PC-3 (cell line): ENCODE measurements at regions not wholly inside any gene's neighbourhood (a gene's known extent, or its start where the extent isn't known, plus 50 kb on each side); places are given as distances from the start of the nearest gene placed in this dataset.

Source experiments
- ATAC-seq: fragments of 200-7000 bp; cut with Tn5 transposase; 2 replicates; pipeline ENCODE4 v1.9.1; 2020; ENCODE audit warnings: mild to moderate bottlenecking, moderate library complexity
- BruUV-seq: library from RNA; stranded (reverse); fragments of 400-500 nt; replicated peaks from 2 replicates; lab custom pipeline; 2021; lab: Mats Ljungman, UMichigan
- CTCF ChIA-PET: fragments of 300-600 bp; sonication (Branson Sonifier 250); formaldehyde crosslinking; loops from one replicate; lab custom pipeline; 2022; ENCODE audit warnings: antibody characterized with exemption; lab: Charles Lee
- POLR2A ChIA-PET: fragments of 300-600 bp; sonication (Branson Sonifier 250); formaldehyde crosslinking; loops from one replicate; lab custom pipeline; 2022; ENCODE audit warnings: antibody characterized with exemption; ENCODE audit not compliant: unreplicated experiment; lab: Charles Lee
- DNase-seq: peaks from one replicate; pipeline ENCODE4 v3.0.0-alpha.2; 2015
- H2AFZ ChIP-seq: fragments of 300-600 bp; sonication (generic); 2 replicates; pipeline ENCODE4 v1.6.0; 2016; ENCODE audit warnings: antibody characterized with exemption, low read length
- H3F3A ChIP-seq: fragments of 300-600 bp; sonication (generic); one replicate; pipeline ENCODE4 v1.6.0; 2017; ENCODE audit warnings: antibody characterized with exemption, low read length, control low read depth, mild to moderate bottlenecking; ENCODE audit not compliant: unreplicated experiment
- H3K27ac ChIP-seq: fragments of 300-600 bp; sonication (generic); 2 replicates; pipeline ENCODE4 v1.5.1; 2016; ENCODE audit warnings: mild to moderate bottlenecking, low read length
- H3K27me3 ChIP-seq: fragments of 300-600 bp; sonication (generic); 2 replicates; pipeline ENCODE4 v1.6.1; 2016; ENCODE audit warnings: low read length, mixed read lengths
- H3K36me3 ChIP-seq: fragments of 300-600 bp; sonication (generic); 2 replicates; pipeline ENCODE4 v1.6.1; 2016; ENCODE audit warnings: low read depth, mixed run types, low read length, mixed read lengths
- H3K4me1 ChIP-seq: fragments of 300-600 bp; sonication (generic); 2 replicates; pipeline ENCODE4 v1.5.1; 2016; ENCODE audit warnings: low read length; ENCODE audit not compliant: insufficient read depth
- H3K4me2 ChIP-seq: fragments of 300-600 bp; sonication (generic); 2 replicates; pipeline ENCODE4 v1.6.0; 2016; ENCODE audit warnings: low read length
- H3K4me3 ChIP-seq: fragments of 300-600 bp; sonication (generic); 2 replicates; pipeline ENCODE4 v1.5.1; 2016; ENCODE audit warnings: mild to moderate bottlenecking, low read length, mixed read lengths
- H3K79me2 ChIP-seq: fragments of 300-600 bp; sonication (generic); 2 replicates; pipeline ENCODE4 v1.6.1; 2017; ENCODE audit warnings: low read length, mixed read lengths
- H3K9ac ChIP-seq: fragments of 300-600 bp; sonication (generic); 2 replicates; pipeline ENCODE4 v1.6.0; 2016; ENCODE audit warnings: mild to moderate bottlenecking, low read length
- H3K9me2 ChIP-seq: fragments of 300-600 bp; sonication (generic); replicated peaks from 2 replicates; pipeline ENCODE4 v1.6.1; 2016; ENCODE audit warnings: mixed run types, low read length, mixed read lengths
- H3K9me3 ChIP-seq: fragments of 300-600 bp; sonication (generic); 2 replicates; pipeline ENCODE4 v1.6.1; 2016; ENCODE audit warnings: low read length, mixed read lengths
- H4K20me1 ChIP-seq: fragments of 300-600 bp; sonication (generic); 2 replicates; pipeline ENCODE4 v1.6.1; 2016; ENCODE audit warnings: low read length, mixed read lengths
- CTCF ChIP-seq: fragments of 300-600 bp; sonication (generic); conservative IDR thresholded peaks from 2 replicates; pipeline ENCODE4 v1.5.1; 2017; ENCODE audit warnings: antibody characterized with exemption, low read depth, mild to moderate bottlenecking, low read length
- EZH2 ChIP-seq: fragments of 300-600 bp; sonication (generic); IDR thresholded peaks from one replicate; pipeline ENCODE4 v1.6.1; 2017; ENCODE audit warnings: antibody characterized with exemption, mild to moderate bottlenecking, low read length; ENCODE audit not compliant: unreplicated experiment
- EZH2phosphoT487 ChIP-seq: fragments of 300-600 bp; sonication (generic); IDR thresholded peaks from 2 replicates; pipeline ENCODE4 v1.6.1; 2018; ENCODE audit warnings: mild to moderate bottlenecking, antibody characterized with exemption, low read length, borderline replicate concordance
- intact Hi-C: fragments of 100-400 bp; cut with micrococcal nuclease; formaldehyde crosslinking; loops from 2 replicates; pipeline ENCODE4 v1.9.0; 2023

GRCh38 chr1:168416220-168416619 lies 127.6 kb downstream of the XCL2 start:
- H3K9me2 ChIP-seq: no peaks in the 10 kb centered on the region
- no peaks in the 10 kb centered on the region for H3K79me2 ChIP-seq
- DNase-seq (no peak), ATAC-seq (no peak)
- no peaks in the 10 kb centered on the region for H3K36me3 ChIP-seq
- 0 out of 2 replicates have a peak, but pooled peaks cover 4% of the 10 kb centered on the region for H3K27me3 ChIP-seq
- H3K9me3 ChIP-seq: no peaks in the 10 kb centered on the region
- no peak overlapping the region for H3K9ac ChIP-seq
- H3F3A ChIP-seq: no peaks in the 10 kb centered on the region
- TF ChIP-seq CTCF: no peak
- no peaks in the 10 kb centered on the region for H3K4me1 ChIP-seq
- no peak overlapping the region for H2AFZ ChIP-seq
- ChIA-PET POLR2A (no interaction called here), CTCF (no interaction called here)
- no peaks in the 10 kb centered on the region for H4K20me1 ChIP-seq
- intact Hi-C loops: no loop called here
- H3K27ac ChIP-seq: no peak overlapping the region
- H3K4me3 ChIP-seq: no peak overlapping the region
- BruUV-seq: no TSS peak
- H3K4me2 ChIP-seq: no peak overlapping the region

- DNase-seq (no peak), ATAC-seq (no peak)
- H3K27me3 ChIP-seq: 0 out of 2 replicates have a peak, but pooled peaks cover 4% of the 10 kb centered on the region
- no peak overlapping the region for H3K4me2 ChIP-seq
- no peaks in the 10 kb centered on the region for H3K36me3 ChIP-seq
- no peak overlapping the region for H2AFZ ChIP-seq
- H3K27ac ChIP-seq: no peak overlapping the region
- H4K20me1 ChIP-seq: no peaks in the 10 kb centered on the region
- intact Hi-C loops: no loop called here
- H3K4me1 ChIP-seq: no peaks in the 10 kb centered on the region
- TF ChIP-seq CTCF: no peak
- TF ChIP-seq EZH2phosphoT487: no peak
- TF ChIP-seq EZH2: no peak
- H3F3A ChIP-seq: no peaks in the 10 kb centered on the region
- no peaks in the 10 kb centered on the region for H3K9me2 ChIP-seq
- no peak overlapping the region for H3K4me3 ChIP-seq
- BruUV-seq: no TSS peak
- H3K79me2 ChIP-seq: no peaks in the 10 kb centered on the region
- ChIA-PET POLR2A (no interaction called here), CTCF (no interaction called here)
- no peaks in the 10 kb centered on the region for H3K9me3 ChIP-seq
- no peak overlapping the region for H3K9ac ChIP-seq
Measured at GRCh38 chr1:168414914-168415313, 128.9 kb downstream of the XCL2 start.

GRCh38 chr1:168410464-168410863 lies 129.8 kb downstream of the TBX19 start:
- POLR2A ChIA-PET: no interaction called here
- BruUV-seq: no TSS peak
- no peak overlapping the region for H3K4me3 ChIP-seq
- no peaks in the 10 kb centered on the region for H3K27me3 ChIP-seq
- H3K9me3 ChIP-seq: no peaks in the 10 kb centered on the region
- no peaks in the 10 kb centered on the region for H4K20me1 ChIP-seq
- H3K4me2 ChIP-seq: no peak overlapping the region
- CTCF ChIA-PET: no interaction called here
- no peaks in the 10 kb centered on the region for H3K9me2 ChIP-seq
- no peak overlapping the region for H3K27ac ChIP-seq
- TF ChIP-seq EZH2 (no peak), CTCF (no peak), EZH2phosphoT487 (no peak)
- no peaks in the 10 kb centered on the region for H3F3A ChIP-seq
- H3K9ac ChIP-seq: no peak overlapping the region
- ATAC-seq: no peak
- intact Hi-C loops: no loop called here
- H3K4me1 ChIP-seq: peaks cover 23% of the 10 kb centered on the region
- DNase-seq: no peak
- H3K79me2 ChIP-seq: no peaks in the 10 kb centered on the region
- H3K36me3 ChIP-seq: no peaks in the 10 kb centered on the region
- no peak overlapping the region for H2AFZ ChIP-seq
